ENCODE measurements at regions not wholly inside any gene's neighbourhood (a gene's known extent, or its start where the extent isn't known, plus 50 kb on each side); places are given as distances from the start of the nearest gene placed in this dataset.

DNA sequence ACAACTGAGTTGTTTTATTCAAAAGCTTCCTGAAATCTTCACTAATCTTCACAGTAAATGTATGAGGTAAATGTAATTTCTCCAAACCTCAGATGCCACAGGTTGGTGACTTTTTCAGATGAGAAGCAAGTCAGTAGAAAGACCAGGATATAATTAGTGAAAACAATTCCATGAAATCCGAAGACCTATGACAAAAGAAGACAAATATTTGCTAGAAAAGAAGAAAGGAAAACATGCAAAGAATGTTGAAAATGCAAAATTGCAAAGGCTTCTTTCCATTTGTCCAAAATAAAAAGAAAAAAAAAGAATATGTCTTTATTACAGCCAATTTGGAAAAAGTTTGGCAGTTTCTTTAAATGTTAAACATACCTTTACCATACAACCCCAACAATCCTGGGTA lies 88.3 kb upstream of the MYRIP start:
- TF ChIP-seq POLR2AphosphoS5 (IDR thresholded peaks at IDR 0.05; ENCODE audit: low read depth) (no peak), CTCF (IDR thresholded peaks at IDR 0.05; ENCODE audit: insufficient read depth, low read length) (no peak), GABPA (IDR thresholded peaks at IDR 0.05; ENCODE audit: low read depth) (no peak)
- TF ChIP-seq, protein P1, sequence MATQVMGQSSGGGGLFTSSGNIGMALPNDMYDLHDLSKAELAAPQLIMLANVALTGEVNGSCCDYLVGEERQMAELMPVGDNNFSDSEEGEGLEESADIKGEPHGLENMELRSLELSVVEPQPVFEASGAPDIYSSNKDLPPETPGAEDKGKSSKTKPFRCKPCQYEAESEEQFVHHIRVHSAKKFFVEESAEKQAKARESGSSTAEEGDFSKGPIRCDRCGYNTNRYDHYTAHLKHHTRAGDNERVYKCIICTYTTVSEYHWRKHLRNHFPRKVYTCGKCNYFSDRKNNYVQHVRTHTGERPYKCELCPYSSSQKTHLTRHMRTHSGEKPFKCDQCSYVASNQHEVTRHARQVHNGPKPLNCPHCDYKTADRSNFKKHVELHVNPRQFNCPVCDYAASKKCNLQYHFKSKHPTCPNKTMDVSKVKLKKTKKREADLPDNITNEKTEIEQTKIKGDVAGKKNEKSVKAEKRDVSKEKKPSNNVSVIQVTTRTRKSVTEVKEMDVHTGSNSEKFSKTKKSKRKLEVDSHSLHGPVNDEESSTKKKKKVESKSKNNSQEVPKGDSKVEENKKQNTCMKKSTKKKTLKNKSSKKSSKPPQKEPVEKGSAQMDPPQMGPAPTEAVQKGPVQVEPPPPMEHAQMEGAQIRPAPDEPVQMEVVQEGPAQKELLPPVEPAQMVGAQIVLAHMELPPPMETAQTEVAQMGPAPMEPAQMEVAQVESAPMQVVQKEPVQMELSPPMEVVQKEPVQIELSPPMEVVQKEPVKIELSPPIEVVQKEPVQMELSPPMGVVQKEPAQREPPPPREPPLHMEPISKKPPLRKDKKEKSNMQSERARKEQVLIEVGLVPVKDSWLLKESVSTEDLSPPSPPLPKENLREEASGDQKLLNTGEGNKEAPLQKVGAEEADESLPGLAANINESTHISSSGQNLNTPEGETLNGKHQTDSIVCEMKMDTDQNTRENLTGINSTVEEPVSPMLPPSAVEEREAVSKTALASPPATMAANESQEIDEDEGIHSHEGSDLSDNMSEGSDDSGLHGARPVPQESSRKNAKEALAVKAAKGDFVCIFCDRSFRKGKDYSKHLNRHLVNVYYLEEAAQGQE (IDR thresholded peaks at IDR 0.05; ENCODE audit: insufficient replicate concordance, low read depth) = no peak
